Esophagus squamous epithelium (tissue), 4 donors: ENCODE measurements at regions not wholly inside any gene's neighbourhood (a gene's known extent, or its start where the extent isn't known, plus 50 kb on each side); places are given as distances from the start of the nearest gene placed in this dataset.

Experiments
- POLR2A ChIP-seq, 4 donors: fragments of 450-650 bp; IDR thresholded peaks; one replicate each; pipeline ENCODE4 v1.6.1; 2017; ENCODE audit warnings: antibody characterized with exemption in 4 of 4, mild to moderate bottlenecking in 4 of 4, moderate library complexity in 3 of 4
- TF ChIP-seq, protein P1 (sequence below), 6 experiments: fragments of 450-650 bp in 4 of 6; fragments of 200-600 bp in 2 of 6; sonication (generic) in 2 of 6; IDR thresholded peaks; one replicate each; pipeline ENCODE4 v1.5.1; 2016 to 2019; ENCODE audit warnings: antibody characterized with exemption in 6 of 6, mild to moderate bottlenecking in 4 of 6, moderate library complexity in 4 of 6

DNA sequence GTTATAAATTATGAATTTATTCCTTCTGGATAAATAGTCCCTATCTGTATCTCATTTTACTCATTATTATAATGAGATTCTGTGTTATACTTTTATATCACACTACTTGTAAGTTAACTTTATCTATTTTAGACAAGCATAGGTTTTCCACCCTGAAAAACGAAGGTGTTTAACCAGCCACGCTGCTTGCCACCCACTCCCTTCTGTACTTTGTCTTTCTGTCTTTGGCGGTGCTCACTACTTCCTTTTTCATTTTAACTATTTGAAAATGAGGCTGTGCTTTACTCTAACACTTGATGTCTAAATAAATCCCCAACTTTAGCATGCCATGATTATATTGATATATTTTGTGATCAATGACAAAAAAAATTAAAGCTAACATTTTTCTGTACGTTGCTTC lies 952.9 kb downstream of the DNAJB9 start:
- TF ChIP-seq, protein P1, sequence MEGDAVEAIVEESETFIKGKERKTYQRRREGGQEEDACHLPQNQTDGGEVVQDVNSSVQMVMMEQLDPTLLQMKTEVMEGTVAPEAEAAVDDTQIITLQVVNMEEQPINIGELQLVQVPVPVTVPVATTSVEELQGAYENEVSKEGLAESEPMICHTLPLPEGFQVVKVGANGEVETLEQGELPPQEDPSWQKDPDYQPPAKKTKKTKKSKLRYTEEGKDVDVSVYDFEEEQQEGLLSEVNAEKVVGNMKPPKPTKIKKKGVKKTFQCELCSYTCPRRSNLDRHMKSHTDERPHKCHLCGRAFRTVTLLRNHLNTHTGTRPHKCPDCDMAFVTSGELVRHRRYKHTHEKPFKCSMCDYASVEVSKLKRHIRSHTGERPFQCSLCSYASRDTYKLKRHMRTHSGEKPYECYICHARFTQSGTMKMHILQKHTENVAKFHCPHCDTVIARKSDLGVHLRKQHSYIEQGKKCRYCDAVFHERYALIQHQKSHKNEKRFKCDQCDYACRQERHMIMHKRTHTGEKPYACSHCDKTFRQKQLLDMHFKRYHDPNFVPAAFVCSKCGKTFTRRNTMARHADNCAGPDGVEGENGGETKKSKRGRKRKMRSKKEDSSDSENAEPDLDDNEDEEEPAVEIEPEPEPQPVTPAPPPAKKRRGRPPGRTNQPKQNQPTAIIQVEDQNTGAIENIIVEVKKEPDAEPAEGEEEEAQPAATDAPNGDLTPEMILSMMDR (IDR thresholded peaks at IDR 0.05) = no peak
- no peak for TF ChIP-seq POLR2A (IDR thresholded peaks at IDR 0.05)
